HepG2 (cell line): ENCODE measurements at regions not wholly inside any gene's neighbourhood (a gene's known extent, or its start where the extent isn't known, plus 50 kb on each side); places are given as distances from the start of the nearest gene placed in this dataset.

Source experiments
- MAF1 ChIP-seq: sonication (generic); formaldehyde crosslinking; IDR thresholded peaks from 2 replicates; pipeline ENCODE4 v1.5.0; 2020; ENCODE audit warnings: missing genetic modification reagents, borderline replicate concordance
- MIER3 ChIP-seq: IDR thresholded peaks from 2 replicates; pipeline ENCODE4 v1.6.1; 2016; ENCODE audit warnings: missing compliant biosample characterization, borderline replicate concordance
- NCOA1 ChIP-seq: sonication (generic); formaldehyde crosslinking; IDR thresholded peaks from 2 replicates; pipeline ENCODE4 v1.9.0; 2021; ENCODE audit warnings: missing genetic modification reagents
- SALL1 ChIP-seq: sonication (generic); formaldehyde crosslinking; IDR thresholded peaks from 2 replicates; pipeline ENCODE4 v1.8.0; 2022; ENCODE audit warnings: mild to moderate bottlenecking, missing genetic modification reagents
- SMC3 ChIP-seq: IDR thresholded peaks from 2 replicates; pipeline ENCODE4 v1.6.1; 2011; ENCODE audit warnings: low read length, improper control_type of control experiment
- SRY ChIP-seq: sonication (generic); formaldehyde crosslinking; IDR thresholded peaks from 2 replicates; pipeline ENCODE4 v1.8.0; 2022; ENCODE audit warnings: mild to moderate bottlenecking, missing genetic modification reagents
- STAG1 ChIP-seq: sonication (generic); formaldehyde crosslinking; IDR thresholded peaks from 2 replicates; pipeline ENCODE4 v1.4.0; 2020; ENCODE audit warnings: missing genetic modification reagents
- ZFYVE20 ChIP-seq: sonication (generic); formaldehyde crosslinking; IDR thresholded peaks from 2 replicates; pipeline ENCODE4 v1.8.0; 2023; ENCODE audit warnings: low read depth, mild to moderate bottlenecking, moderate library complexity, missing genetic modification reagents, borderline replicate concordance
- ZNF614 ChIP-seq: IDR thresholded peaks from 2 replicates; pipeline ENCODE4 v1.6.1; 2018; ENCODE audit warnings: missing biosample characterization, missing genetic modification reagents, inconsistent platforms, borderline replicate concordance
- TF ChIP-seq, protein P1 (sequence below): sonication (generic); formaldehyde crosslinking; IDR thresholded peaks from 2 replicates; pipeline ENCODE4 v1.5.0; 2020; ENCODE audit warnings: mild to moderate bottlenecking, missing genetic modification reagents
- TF ChIP-seq, protein P2 (sequence below): sonication (generic); formaldehyde crosslinking; IDR thresholded peaks from 2 replicates; pipeline ENCODE4 v1.8.0; 2022; ENCODE audit warnings: missing genetic modification reagents, mild to moderate bottlenecking, borderline replicate concordance
- TF ChIP-seq, protein P3 (sequence below): sonication (generic); formaldehyde crosslinking; IDR thresholded peaks from one replicate; pipeline ENCODE4 v1.5.1; 2020; ENCODE audit warnings: mild to moderate bottlenecking, missing genetic modification reagents; ENCODE audit errors: not compliant biosample characterization
- TF ChIP-seq, protein P4 (sequence below): sonication (generic); formaldehyde crosslinking; IDR thresholded peaks from 2 replicates; pipeline ENCODE4 v1.5.0; 2020; ENCODE audit warnings: mild to moderate bottlenecking, missing genetic modification reagents

DNA sequence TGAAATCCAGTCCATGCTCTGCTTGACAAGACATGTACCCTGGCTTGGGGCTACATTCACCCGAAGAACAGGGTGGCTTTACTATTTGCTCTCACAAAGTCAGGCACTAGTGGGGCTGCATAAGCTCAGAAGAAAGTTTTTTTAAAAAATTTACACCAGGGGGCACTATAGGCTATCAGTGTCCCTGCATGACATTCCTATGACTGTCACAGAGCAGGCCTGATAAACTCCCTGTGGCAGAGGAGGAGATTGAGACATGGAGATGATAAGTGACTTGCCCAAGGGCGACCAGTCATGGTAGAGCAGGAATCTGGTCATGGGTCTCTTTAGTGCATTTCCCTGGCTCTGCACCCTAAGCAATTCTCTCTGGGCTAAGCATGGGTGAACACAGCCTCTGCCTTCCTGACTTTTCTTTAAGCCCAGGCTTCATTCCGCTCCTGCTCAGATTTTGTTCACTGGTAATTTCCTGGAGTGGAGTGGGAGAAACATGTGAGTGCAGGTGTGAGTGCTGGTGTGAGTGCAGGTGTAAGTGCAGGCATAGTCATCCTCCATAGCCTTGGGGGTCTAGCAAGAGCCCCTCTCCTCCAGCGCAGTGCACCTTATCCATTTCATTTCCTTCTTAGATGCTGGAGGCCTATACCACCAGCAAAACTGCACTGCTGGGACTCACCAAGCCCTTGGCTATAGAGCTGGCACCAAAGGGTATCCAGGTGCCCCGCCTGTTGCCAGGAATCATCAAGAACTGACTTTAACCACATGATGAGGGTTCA, 91.6 kb downstream of the DHRS2 start (continued):
- TF ChIP-seq, protein P1, sequence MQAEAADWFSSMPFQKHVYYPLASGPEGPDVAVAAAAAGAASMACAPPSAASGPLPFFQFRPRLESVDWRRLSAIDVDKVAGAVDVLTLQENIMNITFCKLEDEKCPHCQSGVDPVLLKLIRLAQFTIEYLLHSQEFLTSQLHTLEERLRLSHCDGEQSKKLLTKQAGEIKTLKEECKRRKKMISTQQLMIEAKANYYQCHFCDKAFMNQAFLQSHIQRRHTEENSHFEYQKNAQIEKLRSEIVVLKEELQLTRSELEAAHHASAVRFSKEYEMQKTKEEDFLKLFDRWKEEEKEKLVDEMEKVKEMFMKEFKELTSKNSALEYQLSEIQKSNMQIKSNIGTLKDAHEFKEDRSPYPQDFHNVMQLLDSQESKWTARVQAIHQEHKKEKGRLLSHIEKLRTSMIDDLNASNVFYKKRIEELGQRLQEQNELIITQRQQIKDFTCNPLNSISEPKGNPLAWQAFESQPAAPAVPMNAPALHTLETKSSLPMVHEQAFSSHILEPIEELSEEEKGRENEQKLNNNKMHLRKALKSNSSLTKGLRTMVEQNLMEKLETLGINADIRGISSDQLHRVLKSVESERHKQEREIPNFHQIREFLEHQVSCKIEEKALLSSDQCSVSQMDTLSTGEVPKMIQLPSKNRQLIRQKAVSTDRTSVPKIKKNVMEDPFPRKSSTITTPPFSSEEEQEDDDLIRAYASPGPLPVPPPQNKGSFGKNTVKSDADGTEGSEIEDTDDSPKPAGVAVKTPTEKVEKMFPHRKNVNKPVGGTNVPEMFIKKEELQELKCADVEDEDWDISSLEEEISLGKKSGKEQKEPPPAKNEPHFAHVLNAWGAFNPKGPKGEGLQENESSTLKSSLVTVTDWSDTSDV (CRISPR knock-in tag): 0 out of 2 replicates have a peak, but pooled peaks have one; percentile 43
- TF ChIP-seq SALL1 (CRISPR knock-in tag): peak; percentile 14; the same call in 1 of the 2 replicates
- TF ChIP-seq ZFYVE20: peak; percentile 72; the same call in 1 of the 2 replicates
- TF ChIP-seq MAF1: no peak
- TF ChIP-seq, protein P2, sequence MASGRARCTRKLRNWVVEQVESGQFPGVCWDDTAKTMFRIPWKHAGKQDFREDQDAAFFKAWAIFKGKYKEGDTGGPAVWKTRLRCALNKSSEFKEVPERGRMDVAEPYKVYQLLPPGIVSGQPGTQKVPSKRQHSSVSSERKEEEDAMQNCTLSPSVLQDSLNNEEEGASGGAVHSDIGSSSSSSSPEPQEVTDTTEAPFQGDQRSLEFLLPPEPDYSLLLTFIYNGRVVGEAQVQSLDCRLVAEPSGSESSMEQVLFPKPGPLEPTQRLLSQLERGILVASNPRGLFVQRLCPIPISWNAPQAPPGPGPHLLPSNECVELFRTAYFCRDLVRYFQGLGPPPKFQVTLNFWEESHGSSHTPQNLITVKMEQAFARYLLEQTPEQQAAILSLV (CRISPR knock-in tag): no peak
- TF ChIP-seq, protein P3, sequence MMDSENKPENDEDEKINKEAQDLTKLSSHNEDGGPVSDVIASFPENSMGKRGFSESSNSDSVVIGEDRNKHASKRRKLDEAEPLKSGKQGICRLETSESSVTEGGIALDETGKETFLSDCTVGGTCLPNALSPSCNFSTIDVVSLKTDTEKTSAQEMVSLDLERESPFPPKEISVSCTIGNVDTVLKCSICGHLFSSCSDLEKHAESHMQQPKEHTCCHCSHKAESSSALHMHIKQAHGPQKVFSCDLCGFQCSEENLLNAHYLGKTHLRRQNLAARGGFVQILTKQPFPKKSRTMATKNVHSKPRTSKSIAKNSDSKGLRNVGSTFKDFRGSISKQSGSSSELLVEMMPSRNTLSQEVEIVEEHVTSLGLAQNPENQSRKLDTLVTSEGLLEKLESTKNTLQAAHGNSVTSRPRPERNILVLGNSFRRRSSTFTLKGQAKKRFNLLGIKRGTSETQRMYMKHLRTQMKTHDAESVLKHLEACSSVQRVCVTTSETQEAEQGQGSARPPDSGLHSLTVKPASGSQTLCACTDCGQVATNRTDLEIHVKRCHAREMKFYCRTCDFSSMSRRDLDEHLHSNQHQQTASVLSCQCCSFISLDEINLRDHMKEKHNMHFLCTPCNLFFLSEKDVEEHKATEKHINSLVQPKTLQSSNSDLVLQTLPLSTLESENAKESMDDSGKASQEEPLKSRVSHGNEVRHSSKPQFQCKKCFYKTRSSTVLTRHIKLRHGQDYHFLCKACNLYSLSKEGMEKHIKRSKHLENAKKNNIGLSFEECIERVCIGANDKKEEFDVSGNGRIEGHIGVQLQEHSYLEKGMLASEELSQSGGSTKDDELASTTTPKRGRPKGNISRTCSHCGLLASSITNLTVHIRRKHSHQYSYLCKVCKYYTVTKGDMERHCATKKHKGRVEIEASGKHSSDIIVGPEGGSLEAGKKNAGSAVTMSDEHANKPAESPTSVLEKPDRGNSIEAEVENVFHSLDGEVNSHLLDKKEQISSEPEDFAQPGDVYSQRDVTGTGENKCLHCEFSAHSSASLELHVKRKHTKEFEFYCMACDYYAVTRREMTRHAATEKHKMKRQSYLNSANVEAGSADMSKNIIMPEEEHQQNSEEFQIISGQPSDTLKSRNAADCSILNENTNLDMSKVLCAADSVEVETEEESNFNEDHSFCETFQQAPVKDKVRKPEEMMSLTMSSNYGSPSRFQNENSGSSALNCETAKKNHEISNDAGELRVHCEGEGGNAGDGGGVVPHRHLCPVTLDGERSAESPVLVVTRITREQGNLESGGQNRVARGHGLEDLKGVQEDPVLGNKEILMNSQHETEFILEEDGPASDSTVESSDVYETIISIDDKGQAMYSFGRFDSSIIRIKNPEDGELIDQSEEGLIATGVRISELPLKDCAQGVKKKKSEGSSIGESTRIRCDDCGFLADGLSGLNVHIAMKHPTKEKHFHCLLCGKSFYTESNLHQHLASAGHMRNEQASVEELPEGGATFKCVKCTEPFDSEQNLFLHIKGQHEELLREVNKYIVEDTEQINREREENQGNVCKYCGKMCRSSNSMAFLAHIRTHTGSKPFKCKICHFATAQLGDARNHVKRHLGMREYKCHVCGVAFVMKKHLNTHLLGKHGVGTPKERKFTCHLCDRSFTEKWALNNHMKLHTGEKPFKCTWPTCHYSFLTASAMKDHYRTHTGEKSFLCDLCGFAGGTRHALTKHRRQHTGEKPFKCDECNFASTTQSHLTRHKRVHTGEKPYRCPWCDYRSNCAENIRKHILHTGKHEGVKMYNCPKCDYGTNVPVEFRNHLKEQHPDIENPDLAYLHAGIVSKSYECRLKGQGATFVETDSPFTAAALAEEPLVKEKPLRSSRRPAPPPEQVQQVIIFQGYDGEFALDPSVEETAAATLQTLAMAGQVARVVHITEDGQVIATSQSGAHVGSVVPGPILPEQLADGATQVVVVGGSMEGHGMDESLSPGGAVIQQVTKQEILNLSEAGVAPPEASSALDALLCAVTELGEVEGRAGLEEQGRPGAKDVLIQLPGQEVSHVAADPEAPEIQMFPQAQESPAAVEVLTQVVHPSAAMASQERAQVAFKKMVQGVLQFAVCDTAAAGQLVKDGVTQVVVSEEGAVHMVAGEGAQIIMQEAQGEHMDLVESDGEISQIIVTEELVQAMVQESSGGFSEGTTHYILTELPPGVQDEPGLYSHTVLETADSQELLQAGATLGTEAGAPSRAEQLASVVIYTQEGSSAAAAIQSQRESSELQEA (CRISPR knock-in tag): peak; percentile 46
- peak; percentile 60; the same call in 1 of the 2 replicates for TF ChIP-seq ZNF614 (CRISPR knock-in tag)
- peak; percentile 96 for TF ChIP-seq STAG1
- TF ChIP-seq MIER3 (CRISPR knock-in tag): no peak
- TF ChIP-seq SMC3: peak; percentile 95
- 0 out of 2 replicates have a peak, but pooled peaks have one; percentile 43 for TF ChIP-seq SRY
- TF ChIP-seq NCOA1: no peak
- TF ChIP-seq, protein P4, sequence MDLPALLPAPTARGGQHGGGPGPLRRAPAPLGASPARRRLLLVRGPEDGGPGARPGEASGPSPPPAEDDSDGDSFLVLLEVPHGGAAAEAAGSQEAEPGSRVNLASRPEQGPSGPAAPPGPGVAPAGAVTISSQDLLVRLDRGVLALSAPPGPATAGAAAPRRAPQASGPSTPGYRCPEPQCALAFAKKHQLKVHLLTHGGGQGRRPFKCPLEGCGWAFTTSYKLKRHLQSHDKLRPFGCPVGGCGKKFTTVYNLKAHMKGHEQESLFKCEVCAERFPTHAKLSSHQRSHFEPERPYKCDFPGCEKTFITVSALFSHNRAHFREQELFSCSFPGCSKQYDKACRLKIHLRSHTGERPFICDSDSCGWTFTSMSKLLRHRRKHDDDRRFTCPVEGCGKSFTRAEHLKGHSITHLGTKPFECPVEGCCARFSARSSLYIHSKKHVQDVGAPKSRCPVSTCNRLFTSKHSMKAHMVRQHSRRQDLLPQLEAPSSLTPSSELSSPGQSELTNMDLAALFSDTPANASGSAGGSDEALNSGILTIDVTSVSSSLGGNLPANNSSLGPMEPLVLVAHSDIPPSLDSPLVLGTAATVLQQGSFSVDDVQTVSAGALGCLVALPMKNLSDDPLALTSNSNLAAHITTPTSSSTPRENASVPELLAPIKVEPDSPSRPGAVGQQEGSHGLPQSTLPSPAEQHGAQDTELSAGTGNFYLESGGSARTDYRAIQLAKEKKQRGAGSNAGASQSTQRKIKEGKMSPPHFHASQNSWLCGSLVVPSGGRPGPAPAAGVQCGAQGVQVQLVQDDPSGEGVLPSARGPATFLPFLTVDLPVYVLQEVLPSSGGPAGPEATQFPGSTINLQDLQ (CRISPR knock-in tag): no peak
